ENCODE measurements at regions not wholly inside any gene's neighbourhood (a gene's known extent, or its start where the extent isn't known, plus 50 kb on each side); places are given as distances from the start of the nearest gene placed in this dataset.

DNA sequence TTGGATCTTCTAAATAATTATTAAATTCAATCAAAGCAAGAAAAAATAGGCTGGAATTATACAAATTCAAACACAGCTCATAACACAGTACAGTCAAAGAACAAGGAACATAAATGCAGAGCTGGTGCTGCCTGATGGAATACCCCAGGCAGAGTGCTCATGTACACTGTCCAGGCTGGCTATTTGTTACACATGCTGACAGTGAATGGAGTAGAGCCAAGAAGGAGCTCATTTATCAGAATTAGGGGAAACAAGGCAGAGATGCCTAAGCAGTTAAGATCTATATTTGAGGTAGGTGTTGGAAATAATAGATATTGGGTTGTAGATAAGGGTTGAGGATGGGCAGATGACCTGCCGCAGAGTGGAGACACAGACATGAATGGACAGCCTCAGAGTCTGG lies 788.2 kb upstream of the ARPP21 start:
- H4K20me1 ChIP-seq (ENCODE audit: control insufficient read depth, insufficient read depth, low read length, poor library complexity, severe bottlenecking): no peaks in the 10 kb centered on the region
- H3K4me1 ChIP-seq (ENCODE audit: control insufficient read depth in 2 of 2, insufficient read depth in 2 of 2, low read length in 2 of 2): no peaks in the 10 kb centered on the region
- H3K4me3 ChIP-seq (ENCODE audit: control extremely low read depth in 1 of 5, extremely low read depth in 1 of 5, insufficient read depth in 1 of 5, low read depth in 2 of 5, low read length in 4 of 5): no peak overlapping the region
- no peaks in the 10 kb centered on the region for H3K4me1 Mint-ChIP-seq
- WGBS (ENCODE audit: insufficient coverage): 93% methylated on average over 1 of the region's 1 CpG
- H3K9me3 Mint-ChIP-seq (ENCODE audit: insufficient read depth): no peaks in the 10 kb centered on the region
- no peak overlapping the region for H3K9ac ChIP-seq (ENCODE audit: low read length)
- DNase-seq (no peak), ATAC-seq (ENCODE audit: low read depth) (no peak)
- no peak overlapping the region for H3K27ac Mint-ChIP-seq
- intact Hi-C loops (cut with micrococcal nuclease): no loop called here
- H3K79me2 ChIP-seq (ENCODE audit: control insufficient read depth, insufficient read depth, low read length): no peaks in the 10 kb centered on the region
- no peaks in the 10 kb centered on the region for H3K27me3 Mint-ChIP-seq
- no peaks in the 10 kb centered on the region for H3K27me3 ChIP-seq (replicated peaks in 1 of 4; ENCODE audit: control extremely low read depth in 1 of 4, control insufficient read depth in 3 of 4, insufficient read depth in 4 of 4, low read length in 3 of 4)
- no peak overlapping the region for H3K4me3 Mint-ChIP-seq
- H3K36me3 ChIP-seq (replicated peaks in 1 of 2; ENCODE audit: control extremely low read depth in 1 of 2, control insufficient read depth in 1 of 2, extremely low read depth in 1 of 2, insufficient read depth in 2 of 2, low read length in 1 of 2): no peaks in the 10 kb centered on the region
- H3K4me2 ChIP-seq (replicated peaks; ENCODE audit: low read depth, low read length, poor library complexity, severe bottlenecking): no peak overlapping the region
- TF ChIP-seq, protein P1, sequence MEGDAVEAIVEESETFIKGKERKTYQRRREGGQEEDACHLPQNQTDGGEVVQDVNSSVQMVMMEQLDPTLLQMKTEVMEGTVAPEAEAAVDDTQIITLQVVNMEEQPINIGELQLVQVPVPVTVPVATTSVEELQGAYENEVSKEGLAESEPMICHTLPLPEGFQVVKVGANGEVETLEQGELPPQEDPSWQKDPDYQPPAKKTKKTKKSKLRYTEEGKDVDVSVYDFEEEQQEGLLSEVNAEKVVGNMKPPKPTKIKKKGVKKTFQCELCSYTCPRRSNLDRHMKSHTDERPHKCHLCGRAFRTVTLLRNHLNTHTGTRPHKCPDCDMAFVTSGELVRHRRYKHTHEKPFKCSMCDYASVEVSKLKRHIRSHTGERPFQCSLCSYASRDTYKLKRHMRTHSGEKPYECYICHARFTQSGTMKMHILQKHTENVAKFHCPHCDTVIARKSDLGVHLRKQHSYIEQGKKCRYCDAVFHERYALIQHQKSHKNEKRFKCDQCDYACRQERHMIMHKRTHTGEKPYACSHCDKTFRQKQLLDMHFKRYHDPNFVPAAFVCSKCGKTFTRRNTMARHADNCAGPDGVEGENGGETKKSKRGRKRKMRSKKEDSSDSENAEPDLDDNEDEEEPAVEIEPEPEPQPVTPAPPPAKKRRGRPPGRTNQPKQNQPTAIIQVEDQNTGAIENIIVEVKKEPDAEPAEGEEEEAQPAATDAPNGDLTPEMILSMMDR (IDR thresholded peaks at IDR 0.05): no peak
- no peak for TF ChIP-seq EZH2 (IDR thresholded peaks at IDR 0.05; ENCODE audit: borderline replicate concordance, insufficient read depth, low read depth, low read length, poor library complexity, severe bottlenecking)
- no peaks in the 10 kb centered on the region for H3K9me3 ChIP-seq (ENCODE audit: control extremely low read depth in 1 of 3, control insufficient read depth in 2 of 3, insufficient read depth in 1 of 3, low read length in 2 of 3)
- H2AFZ ChIP-seq (ENCODE audit: insufficient read depth, low read depth, low read length, poor library complexity, severe bottlenecking): no peak overlapping the region
- ChIA-PET POLR2A (no interaction called here), CTCF (no interaction called here)
- H3K27ac ChIP-seq (ENCODE audit: low read length in 2 of 2): no peak overlapping the region

DNA sequence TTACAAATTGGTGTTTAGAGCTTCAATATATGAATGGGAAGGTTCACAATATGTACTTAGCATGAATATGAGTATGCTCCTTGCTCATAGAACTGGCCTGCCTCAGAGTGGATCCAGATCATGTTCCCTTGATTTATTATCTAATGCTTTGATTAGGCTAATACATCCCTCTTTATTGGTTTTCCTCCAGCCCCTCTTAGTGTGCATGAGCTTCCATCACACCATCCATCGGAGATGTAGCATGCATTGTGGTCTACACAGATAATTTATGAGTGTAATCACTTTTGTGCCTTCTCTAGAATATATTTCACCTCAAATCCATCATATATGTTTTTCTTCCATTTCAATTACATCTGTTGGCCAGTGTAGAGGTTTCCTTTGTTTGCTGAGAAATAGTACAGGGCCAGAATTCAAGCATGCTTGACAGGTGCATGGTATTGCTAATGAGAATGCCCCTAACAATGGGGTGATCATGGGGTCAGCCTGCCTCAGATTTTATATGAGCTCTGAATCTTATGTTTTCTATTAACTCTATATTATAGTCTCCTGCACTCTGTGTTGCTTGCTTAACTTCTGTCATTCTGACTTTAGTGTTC lies 786.4 kb upstream of the ARPP21 start:
- no peak for ATAC-seq (ENCODE audit: low read depth)
- no peaks in the 10 kb centered on the region for H3K4me1 ChIP-seq (ENCODE audit: control insufficient read depth in 2 of 2, insufficient read depth in 2 of 2, low read length in 2 of 2)
- Mint-ChIP-seq H3K4me1 (no peaks in the 10 kb centered on the region), H3K27ac (no peak overlapping the region), H3K4me3 (no peak overlapping the region), H3K9me3 (ENCODE audit: insufficient read depth) (no peaks in the 10 kb centered on the region), H3K27me3 (no peaks in the 10 kb centered on the region)
- H3K36me3 ChIP-seq (replicated peaks in 1 of 2; ENCODE audit: control extremely low read depth in 1 of 2, control insufficient read depth in 1 of 2, extremely low read depth in 1 of 2, insufficient read depth in 2 of 2, low read length in 1 of 2): no peaks in the 10 kb centered on the region
- H3K27me3 ChIP-seq (replicated peaks in 1 of 4; ENCODE audit: control extremely low read depth in 1 of 4, control insufficient read depth in 3 of 4, insufficient read depth in 4 of 4, low read length in 3 of 4): no peaks in the 10 kb centered on the region
- no peak overlapping the region for H3K27ac ChIP-seq (ENCODE audit: low read length in 2 of 2)
- no peaks in the 10 kb centered on the region for H4K20me1 ChIP-seq (ENCODE audit: control insufficient read depth, insufficient read depth, low read length, poor library complexity, severe bottlenecking)
- no peaks in the 10 kb centered on the region for H3K9me3 ChIP-seq (ENCODE audit: control extremely low read depth in 1 of 3, control insufficient read depth in 2 of 3, insufficient read depth in 1 of 3, low read length in 2 of 3)
- TF ChIP-seq, protein P1 (IDR thresholded peaks at IDR 0.05): no peak
- TF ChIP-seq EZH2 (IDR thresholded peaks at IDR 0.05; ENCODE audit: borderline replicate concordance, insufficient read depth, low read depth, low read length, poor library complexity, severe bottlenecking): no peak
- intact Hi-C loops (cut with micrococcal nuclease): no loop called here
- no peak overlapping the region for H3K4me2 ChIP-seq (replicated peaks; ENCODE audit: low read depth, low read length, poor library complexity, severe bottlenecking)
- WGBS (ENCODE audit: insufficient coverage): no CpG with 5 or more reads among the region's 1 CpG
- no peak overlapping the region for H3K4me3 ChIP-seq (ENCODE audit: control extremely low read depth in 1 of 5, extremely low read depth in 1 of 5, insufficient read depth in 1 of 5, low read depth in 2 of 5, low read length in 4 of 5)
- H3K79me2 ChIP-seq (ENCODE audit: control insufficient read depth, insufficient read depth, low read length): no peaks in the 10 kb centered on the region
- ChIA-PET POLR2A (no interaction called here), CTCF (no interaction called here)
- H2AFZ ChIP-seq (ENCODE audit: insufficient read depth, low read depth, low read length, poor library complexity, severe bottlenecking): no peak overlapping the region
- no peak for DNase-seq
- H3K9ac ChIP-seq (ENCODE audit: low read length): no peak overlapping the region
